Thyroid gland (tissue), 4 donors: ENCODE measurements at regions not wholly inside any gene's neighbourhood (a gene's known extent, or its start where the extent isn't known, plus 50 kb on each side); places are given as distances from the start of the nearest gene placed in this dataset.

Experiments
- CTCF ChIP-seq, 6 experiments: fragments of 200-600 bp in 3 of 6; fragments of 450-650 bp in 3 of 6; sonication (generic) in 3 of 6; IDR thresholded peaks; one replicate each; pipeline ENCODE4 v1.5.1; 2016 to 2019; ENCODE audit warnings: antibody characterized with exemption in 6 of 6, mild to moderate bottlenecking in 2 of 6, inconsistent platforms in 1 of 6, moderate library complexity in 1 of 6
- POLR2A ChIP-seq, 2 donors: fragments of 450-650 bp; IDR thresholded peaks; one replicate each; pipeline ENCODE4 v1.6.1; 2017; ENCODE audit warnings: antibody characterized with exemption in 2 of 2, mild to moderate bottlenecking in 2 of 2, moderate library complexity in 1 of 2

DNA sequence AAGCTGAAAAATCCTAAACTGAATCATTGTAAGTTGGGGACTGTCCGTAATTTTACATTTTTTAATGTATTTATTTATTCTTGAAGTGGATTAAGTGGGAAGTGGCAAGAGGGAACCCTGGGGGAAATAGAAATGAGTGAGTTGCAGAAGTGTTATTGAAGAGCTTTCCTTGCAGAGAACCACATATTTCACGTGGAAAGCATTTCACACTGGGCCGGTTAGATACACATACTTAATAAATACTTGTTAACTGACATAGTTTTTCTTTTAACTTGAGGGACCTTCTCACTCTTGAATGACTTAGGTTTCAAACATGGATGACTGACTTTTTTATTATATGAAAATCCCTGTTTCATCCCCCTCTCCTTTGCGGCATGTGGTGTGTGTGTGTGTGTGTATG is 239.3 kb downstream of the LMO4 start:
- TF ChIP-seq POLR2A (IDR thresholded peaks at IDR 0.05): no peak
- TF ChIP-seq CTCF (IDR thresholded peaks at IDR 0.05): no peak
